Stomach (tissue), 4 donors: ENCODE measurements at regions not wholly inside any gene's neighbourhood (a gene's known extent, or its start where the extent isn't known, plus 50 kb on each side); places are given as distances from the start of the nearest gene placed in this dataset.

Experiments
- CTCF ChIP-seq, 7 experiments: fragments of 450-650 bp in 4 of 7; fragments of 200-600 bp in 3 of 7; sonication (generic) in 3 of 7; IDR thresholded peaks; one replicate each; pipeline ENCODE4 v1.5.1; 2016 to 2019; ENCODE audit warnings: antibody characterized with exemption in 7 of 7, control low read depth in 2 of 7, mild to moderate bottlenecking in 1 of 7
- EP300 ChIP-seq: sonication (generic); formaldehyde crosslinking; IDR thresholded peaks from one replicate; pipeline ENCODE4 v1.6.1; 2017; ENCODE audit warnings: antibody characterized with exemption
- POLR2A ChIP-seq, 4 donors: fragments of 450-650 bp; IDR thresholded peaks; one replicate each; pipeline ENCODE4 v1.6.1; 2016; ENCODE audit warnings: antibody characterized with exemption in 4 of 4, control low read depth in 2 of 4, mild to moderate bottlenecking in 1 of 4, moderate library complexity in 1 of 4

GRCh38 chr17:69945698-69946185 lies 129.3 kb upstream of the KCNJ16 start:
- no peak for TF ChIP-seq EP300
- TF ChIP-seq CTCF (IDR thresholded peaks at IDR 0.05): no peak
- TF ChIP-seq POLR2A (IDR thresholded peaks at IDR 0.05): no peak
